NCI-H1105 treated with DMSO at 0.1 percent for 48 hours (cell line): ENCODE measurements at regions not wholly inside any gene's neighbourhood (a gene's known extent, or its start where the extent isn't known, plus 50 kb on each side); places are given as distances from the start of the nearest gene placed in this dataset.
"Not testable (repeated sequence)": the region's sequence is repeated elsewhere in the genome, so short reads cannot be mapped to it uniquely, and the experiment has no call there.

ENCODE experiments used
- DNase-seq: peaks from one replicate; lab custom pipeline; 2025; lab: John Stamatoyannopoulos, UW

DNA sequence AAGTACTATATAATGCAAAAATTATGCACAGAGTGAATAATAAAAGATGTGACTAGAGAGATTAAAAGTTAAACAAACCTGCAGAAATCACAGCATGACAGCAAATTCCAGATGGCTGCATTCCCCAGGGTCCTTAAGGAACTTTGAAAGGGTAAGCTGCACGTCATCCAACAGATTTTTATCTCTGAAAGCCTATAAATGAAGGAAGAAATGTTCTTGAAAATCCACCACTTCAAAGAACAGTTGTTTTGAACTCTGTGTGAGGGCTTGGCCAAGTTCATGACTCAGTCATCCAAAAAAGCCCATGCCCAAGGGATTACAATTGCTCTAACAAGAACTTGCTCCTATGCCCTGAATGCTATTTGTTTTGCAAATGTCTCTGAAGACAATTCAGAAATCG, 603.6 kb downstream of the PLOD2 start:
- DNase-seq: no peak

DNA sequence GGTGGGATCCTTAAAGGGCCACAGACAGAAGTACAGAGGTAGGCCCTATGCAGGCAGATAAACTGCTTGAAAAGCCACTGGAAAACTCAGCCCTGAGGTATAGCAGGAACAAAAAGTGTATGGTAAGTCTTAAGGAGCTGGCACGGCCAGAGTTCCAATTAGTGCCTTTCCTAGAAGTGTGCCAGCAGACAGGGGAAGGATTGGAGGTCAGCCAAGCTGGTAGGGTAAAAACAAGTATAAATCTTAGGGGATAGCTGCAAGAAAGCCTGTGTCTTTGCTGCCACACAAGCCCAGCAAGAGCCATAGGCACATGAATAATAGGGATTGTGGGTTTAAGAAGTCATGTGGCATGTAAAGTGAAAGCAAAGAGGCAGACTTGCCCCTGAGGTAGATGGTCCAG, 582.5 kb downstream of the PLOD2 start:
- DNase-seq: peak; percentile 13

DNA sequence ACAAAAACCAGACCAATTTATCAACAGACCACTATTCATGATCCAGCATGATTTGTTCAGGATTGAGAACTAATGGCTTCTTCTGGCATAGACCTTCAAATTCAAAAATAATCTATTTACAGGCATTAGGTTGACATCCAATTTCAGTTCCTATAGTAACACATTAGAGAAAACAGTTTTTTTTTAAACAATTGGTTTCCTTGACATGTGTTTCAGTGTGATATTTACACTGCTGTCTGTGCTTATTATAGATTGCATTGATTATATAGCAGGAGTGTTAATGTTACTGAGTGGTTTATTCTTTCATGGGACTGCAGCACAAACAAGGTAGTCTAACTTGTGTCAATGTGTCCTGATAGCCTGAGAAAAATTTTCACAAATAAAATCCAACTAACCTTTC, 579.3 kb downstream of the PLOD2 start:
- no peak for DNase-seq

DNA sequence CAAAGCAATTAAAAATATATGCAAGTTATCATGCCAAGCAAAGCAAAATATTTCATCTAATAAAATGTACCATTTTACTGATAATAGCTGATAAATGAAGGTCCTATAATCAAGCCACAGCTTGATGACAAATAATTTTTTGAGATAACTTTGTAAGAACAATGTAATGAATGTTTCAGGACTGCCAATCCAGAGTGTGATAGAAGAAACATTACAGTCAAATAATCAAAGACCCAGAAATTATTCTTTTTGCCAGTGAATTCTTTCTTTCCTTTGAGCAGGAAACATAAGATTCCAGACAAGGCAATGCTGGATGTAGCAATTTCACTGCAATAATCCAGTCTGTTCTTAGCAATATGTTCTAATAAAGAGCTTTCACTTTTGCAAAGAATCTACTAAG, 556.1 kb downstream of the PLOD2 start:
- DNase-seq: no peak

DNA sequence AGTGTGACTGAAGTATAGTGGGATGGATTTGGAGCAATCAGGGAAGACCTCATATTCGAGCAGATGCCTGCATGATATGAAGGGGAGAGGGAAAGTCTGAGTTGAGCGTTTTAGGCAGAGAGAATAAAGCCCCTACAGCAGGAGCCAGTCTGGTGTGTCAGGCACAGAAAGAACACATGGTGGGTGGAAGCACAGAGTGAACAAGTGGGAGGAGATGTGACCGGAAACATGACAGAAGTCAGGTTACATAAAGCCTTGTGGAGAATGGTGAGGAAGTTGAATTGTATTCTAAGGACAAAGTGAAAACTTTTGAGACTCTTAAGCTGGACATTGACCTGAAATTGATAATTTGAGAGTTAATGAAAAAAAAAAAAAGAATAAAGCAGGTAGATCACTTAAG, 541.0 kb downstream of the PLOD2 start:
- no peak for DNase-seq

DNA sequence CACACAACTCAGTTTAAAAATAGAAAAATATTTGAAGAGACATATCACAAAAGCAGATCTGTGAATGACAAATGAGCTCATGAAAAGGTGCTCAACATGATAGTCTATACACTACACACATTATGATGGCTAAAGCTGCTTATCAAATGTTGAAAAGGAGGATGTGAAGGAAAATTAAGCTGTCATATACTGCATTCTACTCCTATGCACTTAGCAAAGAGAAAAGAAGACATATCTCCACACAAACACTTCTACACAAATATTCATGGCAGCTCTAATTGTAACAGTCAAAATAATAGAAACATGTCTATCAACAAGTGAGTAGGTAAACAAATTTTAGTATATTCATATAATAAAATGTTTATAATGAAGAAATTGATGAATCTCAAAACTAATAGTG, 540.5 kb downstream of the PLOD2 start:
- no peak for DNase-seq

DNA sequence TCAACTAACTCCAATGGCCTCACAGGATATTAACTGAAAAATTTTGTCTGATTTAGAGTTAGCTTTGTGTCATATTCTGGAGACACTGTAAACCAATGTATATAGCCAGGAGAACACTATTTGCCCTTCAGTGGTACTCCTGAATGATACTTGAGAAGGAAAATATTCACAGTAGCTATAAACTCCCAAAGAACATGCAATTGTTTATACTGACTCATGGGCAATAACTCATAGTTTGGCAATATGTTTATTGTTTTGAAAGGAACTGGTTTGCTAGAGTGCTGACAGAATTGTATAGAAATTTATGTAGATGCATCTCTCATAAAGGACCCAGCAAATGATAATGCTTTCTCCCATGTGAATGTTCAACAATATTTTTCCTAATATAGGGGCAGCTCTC, 537.6 kb downstream of the PLOD2 start:
- no peak for DNase-seq

DNA sequence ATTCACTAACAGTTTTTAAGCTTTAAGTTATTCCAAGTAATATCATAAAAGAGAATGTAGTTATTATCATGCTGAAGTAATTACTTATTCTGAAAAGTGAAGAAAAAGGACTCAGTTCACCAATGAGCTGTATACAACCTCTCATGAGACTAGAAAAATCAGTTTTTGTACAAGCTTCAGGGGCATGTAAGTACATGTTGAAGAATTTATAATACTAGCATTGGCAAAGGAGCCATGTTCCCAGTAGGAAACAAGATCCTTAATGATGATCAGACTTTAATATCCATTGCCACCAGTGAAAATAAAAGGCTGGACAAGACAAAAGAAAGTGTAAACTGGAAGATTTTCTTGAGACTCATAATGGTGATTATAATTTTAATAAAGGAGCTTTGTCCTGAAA, 532.8 kb downstream of the PLOD2 start:
- DNase-seq: peak; percentile 36

DNA sequence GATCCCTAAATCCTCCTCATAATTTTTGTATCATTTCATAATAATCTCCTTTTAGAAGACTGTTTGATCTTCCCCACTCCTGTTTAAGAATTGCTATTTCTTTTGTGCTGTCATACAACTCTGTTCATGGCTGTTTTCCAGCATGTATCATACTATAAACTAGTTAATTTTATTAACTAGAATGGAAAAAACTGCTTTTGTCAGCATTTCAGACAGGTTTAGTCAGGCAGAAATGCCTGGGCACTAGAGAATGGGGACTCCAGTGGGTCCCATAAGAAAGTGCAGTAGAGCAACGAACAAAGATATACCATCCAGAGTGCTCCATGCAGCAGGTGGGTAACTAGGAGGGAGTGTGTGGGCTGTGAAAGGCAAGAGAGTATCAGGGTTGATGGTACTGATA, 523.9 kb downstream of the PLOD2 start:
- DNase-seq: no peak

DNA sequence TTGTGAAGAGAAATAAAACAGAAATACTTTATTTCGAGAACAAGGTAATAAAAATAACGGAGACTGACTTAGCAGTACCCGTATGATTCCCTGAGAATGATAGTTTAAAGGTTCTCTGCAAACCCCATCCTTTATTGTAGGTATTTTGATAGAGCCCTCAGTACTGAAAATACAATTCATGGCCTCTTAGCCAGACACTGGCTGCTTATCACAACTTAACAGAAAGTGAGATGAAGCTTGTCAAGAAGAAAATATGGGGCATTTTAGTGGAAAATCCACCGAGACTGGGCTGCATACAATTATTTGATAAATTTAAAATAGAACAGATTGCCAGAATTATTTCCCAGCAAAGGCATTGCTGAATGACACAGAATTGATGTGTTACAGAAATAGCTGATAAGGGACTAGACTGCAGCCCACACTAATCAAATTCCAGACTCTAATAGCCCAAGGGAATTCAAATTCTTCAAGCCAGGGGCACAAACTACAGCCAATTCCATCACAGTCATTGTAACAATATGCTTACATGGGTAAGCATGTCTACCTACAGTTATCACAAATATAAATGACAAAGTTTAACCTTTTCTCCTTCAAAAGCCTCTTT, 521.9 kb downstream of the PLOD2 start:
- DNase-seq: no peak

DNA sequence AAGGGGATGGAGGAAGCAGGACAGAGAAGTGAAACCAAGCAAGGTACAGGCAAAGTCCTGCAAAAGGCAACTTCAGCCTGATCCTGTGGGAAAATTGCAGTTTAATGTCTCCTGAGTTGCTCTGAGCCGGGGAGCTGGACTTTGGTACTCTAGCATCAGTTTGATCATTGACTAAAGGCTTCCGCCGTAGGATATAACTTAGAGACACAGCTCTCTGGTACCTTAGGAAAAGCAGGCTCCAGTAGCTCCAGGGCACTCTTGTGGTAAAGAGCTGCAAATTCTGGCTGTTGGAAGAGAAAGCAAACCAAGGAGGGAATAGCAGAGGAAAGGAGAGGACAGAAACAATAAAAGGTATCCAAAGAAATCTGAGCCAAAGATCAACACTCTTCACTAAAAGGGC, 521.1 kb downstream of the PLOD2 start:
- DNase-seq: no peak

DNA sequence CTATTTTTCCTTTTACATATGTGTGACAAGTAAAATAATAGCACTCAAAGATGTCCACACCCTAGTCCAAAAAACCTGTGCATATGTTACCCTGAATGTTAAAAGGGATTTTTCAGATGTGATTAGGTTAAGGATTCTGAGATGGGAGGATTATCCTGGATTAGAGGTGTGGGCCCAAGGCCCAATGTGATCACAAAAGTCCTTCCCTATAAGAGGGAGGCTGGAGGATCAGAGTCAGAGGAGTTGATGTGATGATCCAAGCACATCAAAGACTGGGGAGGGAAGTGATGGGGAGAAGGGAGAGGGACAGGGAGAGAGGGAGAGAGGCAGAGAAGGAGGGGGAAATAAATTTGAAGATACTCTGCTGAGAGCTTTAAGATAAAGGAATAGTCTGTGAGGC, 512.6 kb downstream of the PLOD2 start:
- no peak for DNase-seq

DNA sequence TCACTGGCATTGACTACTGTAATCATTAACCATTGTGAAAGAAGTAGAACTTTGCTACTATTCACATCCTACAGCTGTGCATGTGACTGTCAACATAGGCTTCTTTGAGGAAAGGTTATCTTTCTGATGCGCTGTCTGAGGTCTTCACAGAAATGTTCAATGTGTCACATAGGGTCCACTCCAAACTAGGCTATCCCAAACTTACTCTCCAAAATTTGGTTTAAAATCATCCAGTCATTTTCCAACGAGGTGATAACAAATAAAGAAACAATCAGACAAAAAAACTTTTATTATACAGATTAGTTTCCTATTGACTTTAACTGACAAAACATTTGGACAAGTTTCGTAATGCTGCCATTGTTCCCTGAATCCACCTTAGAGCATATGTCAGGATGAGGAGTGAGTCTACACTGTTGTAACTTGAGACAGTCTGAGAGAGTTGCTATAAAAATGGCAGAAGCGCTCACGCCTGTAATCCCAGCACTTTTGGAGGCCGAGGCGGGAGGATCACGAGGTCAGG, 511.6 kb downstream of the PLOD2 start:
- no peak for DNase-seq

DNA sequence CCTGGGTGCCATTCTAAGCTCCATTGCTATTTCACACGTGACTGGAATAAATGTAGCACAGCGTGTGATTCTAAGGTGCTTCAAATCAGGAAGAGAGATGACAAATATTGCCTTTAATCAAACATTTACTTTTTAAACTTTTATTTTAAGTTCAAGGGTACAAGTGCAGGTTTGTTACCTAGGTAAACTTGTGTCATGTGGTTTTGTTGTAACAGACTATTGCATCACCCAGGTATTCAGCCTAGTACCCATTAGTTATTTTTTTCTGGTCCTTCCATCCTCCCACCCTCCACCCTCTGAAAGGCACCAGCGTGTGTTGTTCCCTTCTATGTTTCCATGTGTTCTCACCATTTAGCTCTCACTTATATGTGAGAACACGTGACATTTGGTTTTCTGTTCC, 510.8 kb downstream of the PLOD2 start:
- DNase-seq: no peak

DNA sequence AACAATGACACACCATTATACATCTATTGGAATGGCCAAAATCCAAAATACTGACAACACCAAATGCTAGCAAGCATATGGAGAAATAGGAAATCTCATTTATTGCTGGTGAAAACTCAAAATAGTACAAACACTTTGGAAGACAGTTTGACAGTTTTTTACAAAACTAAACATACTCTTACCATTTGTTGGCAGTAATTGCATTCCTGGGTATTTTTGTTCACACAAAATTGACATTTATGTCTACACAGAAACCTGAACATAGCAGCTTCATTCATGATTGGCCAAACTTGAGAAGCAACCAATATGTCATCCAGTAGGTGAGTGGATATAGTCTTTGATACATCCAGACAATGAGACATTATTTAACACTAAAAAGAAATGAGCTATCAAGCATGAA, 489.9 kb downstream of the PLOD2 start:
- no peak for DNase-seq

DNA sequence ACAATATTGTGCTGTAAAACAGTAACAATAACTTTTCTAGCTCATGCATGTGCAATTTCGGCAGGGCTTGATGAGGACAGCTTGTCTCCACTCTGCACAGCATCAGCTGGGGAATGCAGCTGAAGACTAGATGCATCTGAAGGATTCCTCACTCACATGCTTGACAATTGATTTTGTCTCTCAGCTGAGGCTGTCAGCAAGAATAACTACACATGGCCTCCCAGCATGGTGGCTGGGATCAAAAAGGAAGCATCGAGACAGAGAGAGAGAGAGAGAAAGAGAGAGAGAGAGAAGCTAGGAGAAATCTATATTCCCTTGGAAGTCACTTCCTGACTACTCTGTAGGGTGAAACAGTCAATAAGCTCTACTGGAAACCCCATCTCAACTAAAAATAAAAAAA, 487.1 kb downstream of the PLOD2 start:
- no peak for DNase-seq

DNA sequence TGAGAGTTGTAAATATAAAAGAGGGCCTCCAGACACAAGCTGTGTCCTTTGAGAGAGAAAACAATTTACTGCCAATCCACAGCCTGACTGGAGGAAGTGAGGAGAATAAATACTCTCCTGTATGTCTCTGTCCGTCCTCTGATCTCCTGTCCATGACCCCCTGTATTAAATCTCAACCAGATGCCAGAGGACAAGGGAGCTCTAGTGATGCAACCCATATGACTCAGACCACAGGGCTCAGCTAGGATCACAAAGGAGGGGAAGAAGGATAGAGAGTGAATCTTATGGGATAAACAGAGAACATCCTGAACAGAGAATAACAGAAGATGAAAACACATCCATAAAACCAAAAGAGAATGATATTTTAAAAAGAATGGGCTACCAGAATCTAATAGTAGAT, 482.6 kb downstream of the PLOD2 start:
- no peak for DNase-seq

DNA sequence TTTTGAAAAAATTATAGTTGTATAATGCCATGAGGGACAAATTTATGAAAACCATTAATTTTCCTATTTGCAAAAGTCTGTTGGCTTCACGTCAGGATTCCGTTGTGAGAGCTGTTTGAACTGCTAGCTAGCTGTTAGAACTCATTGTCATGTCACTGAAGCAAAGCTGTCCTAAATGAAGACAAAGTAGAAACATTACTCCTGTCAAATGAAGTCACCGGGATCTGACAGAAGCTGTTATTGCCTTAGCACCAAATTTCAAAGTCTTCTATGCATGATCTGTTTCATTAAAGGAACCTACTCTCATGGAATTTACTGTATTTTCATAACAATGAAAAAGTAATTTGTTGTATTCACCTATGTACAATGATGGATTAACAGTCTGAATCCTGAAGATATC, 479.8 kb downstream of the PLOD2 start:
- no peak for DNase-seq

DNA sequence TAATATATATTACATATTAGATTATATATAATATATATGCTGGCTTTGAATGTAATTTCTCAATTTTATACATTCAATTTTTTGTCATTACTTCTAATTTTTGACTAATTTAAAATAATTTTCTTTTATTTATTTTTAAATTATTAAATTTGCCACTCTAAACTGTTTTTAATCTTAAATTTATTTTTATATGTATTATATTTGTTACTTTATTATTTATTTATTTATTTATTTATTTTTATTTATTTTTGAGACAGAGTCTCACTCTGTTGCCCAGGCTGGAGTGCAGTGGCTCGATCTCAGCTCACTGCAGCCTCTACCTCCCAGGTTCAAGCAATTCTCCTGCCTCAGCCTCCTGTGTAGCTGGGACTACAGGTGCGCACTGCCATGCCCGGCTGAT, 473.0 kb downstream of the PLOD2 start:
- DNase-seq: not testable (repeated sequence)

DNA sequence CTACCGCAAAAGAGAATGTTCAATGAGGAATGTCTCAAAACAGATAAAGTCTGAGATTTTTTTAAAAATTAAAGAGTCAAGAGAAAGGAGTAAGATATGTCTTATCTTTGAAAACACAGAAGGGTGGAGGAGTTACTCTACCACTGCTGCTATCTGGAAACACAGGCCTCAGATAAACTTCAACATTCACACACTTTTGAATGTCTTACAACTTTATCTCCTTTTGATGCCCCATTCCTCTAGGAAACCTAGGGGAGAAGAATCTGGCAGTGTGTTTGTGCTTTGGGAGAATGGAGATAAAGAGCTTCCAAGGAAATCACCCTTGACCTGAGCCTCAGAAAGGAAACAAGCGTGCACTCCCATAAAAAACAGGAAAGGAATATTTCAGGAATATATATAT, 468.2 kb downstream of the PLOD2 start:
- no peak for DNase-seq

DNA sequence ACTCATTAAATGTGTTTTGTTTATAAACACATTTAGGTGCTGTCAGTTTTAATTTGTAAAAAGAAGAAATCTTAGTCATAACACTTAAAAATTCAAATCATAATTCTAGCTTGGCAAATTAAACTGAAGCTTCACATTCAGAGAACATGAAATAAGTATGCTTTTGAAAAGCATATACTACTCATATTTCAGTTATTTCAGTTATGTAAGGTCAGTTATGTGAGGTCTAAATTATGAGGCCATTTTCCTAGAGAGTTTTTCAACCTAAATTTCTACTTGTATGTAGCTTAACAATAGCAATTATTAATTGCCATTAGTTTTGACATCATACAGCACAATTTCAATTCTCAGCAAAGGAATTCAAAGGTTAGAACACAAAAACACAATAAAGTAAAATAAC, 465.0 kb downstream of the PLOD2 start:
- DNase-seq: no peak

DNA sequence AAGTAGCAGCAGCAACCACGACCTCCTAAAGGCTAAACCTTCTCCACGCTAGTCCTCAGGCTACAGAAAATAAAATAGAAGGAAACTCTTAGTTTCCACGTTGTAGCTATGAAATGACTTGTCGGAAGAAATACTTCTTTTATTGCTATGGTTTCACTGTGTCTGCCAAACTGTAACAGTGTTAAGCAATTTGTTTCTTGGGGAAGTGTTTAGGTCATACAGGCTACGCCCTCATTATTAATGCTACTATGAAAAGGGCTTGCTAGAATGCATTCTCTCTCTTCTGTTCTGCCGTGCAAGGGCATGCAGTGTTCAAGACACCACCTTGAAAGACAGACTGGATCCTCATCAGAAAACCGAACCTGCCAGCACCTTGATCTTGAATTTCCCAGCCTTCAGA, 462.7 kb downstream of the PLOD2 start:
- DNase-seq: no peak

DNA sequence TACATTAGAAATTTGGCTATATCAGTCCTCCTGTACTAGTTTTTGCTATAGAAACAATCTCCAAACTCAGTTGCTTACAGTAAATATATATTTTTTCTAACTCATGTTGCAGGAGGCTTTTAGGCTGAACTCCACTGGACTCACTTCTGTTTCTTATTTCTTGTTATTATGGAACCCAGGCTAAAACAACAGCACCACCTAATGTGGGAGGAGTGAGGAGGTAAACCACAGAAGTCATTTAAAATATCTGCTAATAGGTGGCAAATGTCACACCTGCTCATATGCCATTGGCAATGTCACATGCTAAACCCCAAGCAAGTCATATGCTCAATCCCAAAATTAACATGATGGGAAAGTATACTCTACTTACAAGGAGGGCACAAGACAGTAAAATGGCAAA, 462.2 kb downstream of the PLOD2 start:
- DNase-seq: no peak

DNA sequence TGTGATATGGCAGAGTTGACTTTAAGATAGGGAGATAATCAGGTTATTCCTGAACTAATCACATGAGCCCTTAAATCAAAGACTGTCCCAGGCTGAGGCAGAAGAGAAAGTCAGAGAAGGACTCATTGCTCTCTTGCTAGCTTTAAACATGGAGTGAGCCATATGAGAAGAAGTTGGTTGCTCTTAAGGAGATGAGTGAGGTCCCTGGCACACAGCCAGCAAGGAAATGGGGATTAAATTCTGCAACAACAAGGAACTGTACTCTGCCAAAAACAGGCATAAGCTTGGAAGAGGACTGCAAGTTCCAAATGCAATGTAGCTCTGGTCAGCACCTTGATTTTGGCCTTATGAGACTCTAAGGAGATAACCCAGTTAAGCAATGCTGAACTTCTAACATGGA, 457.0 kb downstream of the PLOD2 start:
- no peak for DNase-seq

DNA sequence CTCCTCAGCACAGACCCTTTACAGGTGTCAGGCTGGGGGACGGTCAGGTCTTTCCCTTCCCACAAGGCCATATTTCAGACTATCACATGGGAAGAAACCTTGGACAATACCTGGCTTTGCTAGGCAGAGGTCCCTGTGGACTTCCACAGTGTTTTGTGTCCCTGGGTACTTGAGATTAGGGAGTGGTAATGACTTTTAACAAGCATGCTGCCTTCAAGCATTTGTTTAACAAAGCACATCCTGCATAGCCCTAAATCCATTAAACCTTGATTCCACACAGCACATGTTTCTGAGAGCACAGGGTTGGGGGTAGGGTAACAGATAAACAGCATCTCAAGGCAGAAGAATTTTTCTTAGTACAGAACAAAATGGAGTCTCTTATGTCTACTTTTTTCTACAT, 451.2 kb downstream of the PLOD2 start:
- DNase-seq: not testable (repeated sequence)
